ENCODE measurements at regions not wholly inside any gene's neighbourhood (a gene's known extent, or its start where the extent isn't known, plus 50 kb on each side); places are given as distances from the start of the nearest gene placed in this dataset.

DNA sequence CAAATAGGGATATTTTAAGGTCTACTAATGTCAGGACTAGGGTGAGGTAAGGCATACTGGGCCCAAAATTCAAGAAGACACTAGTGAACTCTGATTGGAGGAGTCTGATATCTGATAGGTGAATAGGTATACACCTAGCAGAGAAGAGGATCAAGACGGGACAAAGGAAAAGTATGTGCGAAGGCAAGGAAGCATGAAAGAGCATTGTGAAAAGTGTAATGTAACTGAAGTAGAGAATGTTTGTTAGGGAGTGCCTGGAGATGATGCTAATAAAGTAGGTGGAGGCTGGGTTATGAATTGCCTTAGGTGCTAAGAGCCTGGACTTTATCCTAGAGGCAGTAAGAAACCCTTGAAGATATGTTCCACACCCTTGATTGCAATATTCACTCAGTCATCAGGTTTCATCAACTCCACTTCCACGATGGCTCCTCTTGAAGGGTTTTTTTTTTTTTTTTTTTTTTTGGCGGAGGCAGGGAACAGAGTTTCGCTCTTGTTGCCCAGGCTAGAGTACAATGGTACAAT, 49.9 kb upstream of the XIAP start:
- Histone ChIP-seq H3K36me3 (ENCODE audit: insufficient read depth, low read length) (no peaks in the 10 kb centered on the region), H3K4me2 (ENCODE audit: low read depth, low read length, poor library complexity, severe bottlenecking) (no peak overlapping the region), H3K4me1 (ENCODE audit: low read length) (no peaks in the 10 kb centered on the region), H3K9ac (ENCODE audit: low read length) (no peak overlapping the region), H3K27me3 (ENCODE audit: low read length) (no peaks in the 10 kb centered on the region), H2AFZ (ENCODE audit: low read length) (no peak overlapping the region), H3K9me3 (ENCODE audit: low read length) (no peaks in the 10 kb centered on the region), H3K4me3 (ENCODE audit: low read length) (no peak overlapping the region), H3K9me2 (replicated peaks; ENCODE audit: insufficient read depth, low read length) (no peaks in the 10 kb centered on the region), H3K79me2 (ENCODE audit: low read length) (no peaks in the 10 kb centered on the region), H3K27ac (ENCODE audit: low read length) (no peak overlapping the region), H4K20me1 (ENCODE audit: insufficient read depth, low read depth, low read length) (no peaks in the 10 kb centered on the region)
- DNase-seq, result peak; percentile 23
